Thymus (tissue), 11 donors: ENCODE measurements at regions not wholly inside any gene's neighbourhood (a gene's known extent, or its start where the extent isn't known, plus 50 kb on each side); places are given as distances from the start of the nearest gene placed in this dataset.

Experiments
- DNase-seq, 9 donors: peaks; one replicate each; pipeline ENCODE4 v3.0.0-alpha.2; 2013; ENCODE audit warnings: low spot score in 9 of 9, low read depth in 6 of 9, missing footprints in 1 of 9
- H3K27ac ChIP-seq, 2 donors: one replicate each; pipeline ENCODE4 v1.5.1; 2013; ENCODE audit warnings: control low read depth in 1 of 2, low read depth in 1 of 2, low read length in 1 of 2, mild to moderate bottlenecking in 1 of 2, moderate library complexity in 1 of 2
- H3K27me3 ChIP-seq, 2 donors: one replicate each; pipeline ENCODE4 v1.5.1; 2013; ENCODE audit warnings: low read length in 1 of 2; ENCODE audit not compliant: control insufficient read depth in 2 of 2, insufficient read depth in 1 of 2
- H3K36me3 ChIP-seq, 2 donors: one replicate each; pipeline ENCODE4 v1.5.1; 2013; ENCODE audit warnings: low read length in 1 of 2, mild to moderate bottlenecking in 1 of 2, moderate library complexity in 1 of 2; ENCODE audit not compliant: control insufficient read depth in 2 of 2, insufficient read depth in 2 of 2
- H3K4me1 ChIP-seq, 2 donors: one replicate each; pipeline ENCODE4 v1.5.1; 2013; ENCODE audit warnings: low read length in 2 of 2; ENCODE audit not compliant: control insufficient read depth in 2 of 2, insufficient read depth in 2 of 2
- H3K4me3 ChIP-seq, 2 donors: one replicate each; pipeline ENCODE4 v1.5.1; 2013; ENCODE audit warnings: low read length in 2 of 2, control low read depth in 1 of 2, mild to moderate bottlenecking in 1 of 2
- H3K9me3 ChIP-seq, 2 donors: one replicate each; pipeline ENCODE4 v1.5.1; 2013; ENCODE audit warnings: low read length in 1 of 2, mild to moderate bottlenecking in 1 of 2; ENCODE audit not compliant: control insufficient read depth in 2 of 2, insufficient read depth in 1 of 2
- whole genome bisulfite sequencing: extraction: QIAGEN DNeasy Blood & Tissue Kit; methylation state at CpG from one replicate; pipeline ENCODE4 v1.1.7; 2013; 5-methylcytosine and 5-hydroxymethylcytosine counted together
- donor health status: healthy.

DNA sequence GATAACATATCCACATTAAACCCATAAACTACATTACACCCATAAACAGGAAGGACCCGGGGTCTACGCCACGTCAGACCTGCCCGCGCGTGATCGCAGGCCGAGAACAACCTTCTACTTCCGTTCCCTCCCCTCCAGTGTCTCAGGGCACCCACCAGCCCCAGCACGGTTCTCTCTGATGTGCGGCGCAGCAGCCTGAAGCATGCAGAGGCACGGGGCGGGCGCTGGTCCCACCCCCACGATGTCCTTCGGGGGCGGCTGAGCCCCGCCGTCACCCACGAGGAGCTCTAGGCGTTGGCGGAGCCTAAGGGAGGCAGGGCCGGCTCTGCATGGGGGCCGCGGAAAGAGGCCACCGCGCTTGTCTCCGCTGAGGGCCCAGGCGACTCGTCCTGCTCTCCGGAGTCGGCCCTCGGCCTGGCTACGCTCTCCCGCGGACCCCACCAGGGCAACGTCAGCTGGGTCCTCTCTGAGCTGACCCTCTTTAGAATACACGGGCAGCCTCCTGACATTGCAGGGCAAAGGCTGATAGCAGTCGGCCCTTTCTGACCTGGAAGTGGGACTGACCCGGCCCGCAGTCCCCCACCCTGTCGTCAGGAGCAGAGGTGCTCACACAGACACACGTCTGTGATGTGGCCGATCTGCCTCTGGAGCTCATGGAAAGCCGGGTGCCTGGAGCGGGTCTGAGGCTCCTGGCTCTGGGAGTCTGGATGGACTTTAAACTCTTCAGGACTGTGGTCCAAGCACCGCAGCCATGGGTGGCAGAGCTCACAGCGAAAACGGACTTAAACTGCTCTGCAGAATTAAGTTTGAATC is 65.6 kb upstream of the ADGRA1 start:
- Histone ChIP-seq H3K9me3 (no peaks in the 10 kb centered on the region), H3K36me3 (no peaks in the 10 kb centered on the region), H3K27me3 (peaks cover 3 to 5% of the 10 kb centered on the region in 2 donors), H3K4me1 (no peaks in the 10 kb centered on the region), H3K27ac (no peak overlapping the region), H3K4me3 (no peak overlapping the region)
- DNase-seq, result no peak
- WGBS, result 83% methylated on average over 50 of the region's 50 CpGs

DNA sequence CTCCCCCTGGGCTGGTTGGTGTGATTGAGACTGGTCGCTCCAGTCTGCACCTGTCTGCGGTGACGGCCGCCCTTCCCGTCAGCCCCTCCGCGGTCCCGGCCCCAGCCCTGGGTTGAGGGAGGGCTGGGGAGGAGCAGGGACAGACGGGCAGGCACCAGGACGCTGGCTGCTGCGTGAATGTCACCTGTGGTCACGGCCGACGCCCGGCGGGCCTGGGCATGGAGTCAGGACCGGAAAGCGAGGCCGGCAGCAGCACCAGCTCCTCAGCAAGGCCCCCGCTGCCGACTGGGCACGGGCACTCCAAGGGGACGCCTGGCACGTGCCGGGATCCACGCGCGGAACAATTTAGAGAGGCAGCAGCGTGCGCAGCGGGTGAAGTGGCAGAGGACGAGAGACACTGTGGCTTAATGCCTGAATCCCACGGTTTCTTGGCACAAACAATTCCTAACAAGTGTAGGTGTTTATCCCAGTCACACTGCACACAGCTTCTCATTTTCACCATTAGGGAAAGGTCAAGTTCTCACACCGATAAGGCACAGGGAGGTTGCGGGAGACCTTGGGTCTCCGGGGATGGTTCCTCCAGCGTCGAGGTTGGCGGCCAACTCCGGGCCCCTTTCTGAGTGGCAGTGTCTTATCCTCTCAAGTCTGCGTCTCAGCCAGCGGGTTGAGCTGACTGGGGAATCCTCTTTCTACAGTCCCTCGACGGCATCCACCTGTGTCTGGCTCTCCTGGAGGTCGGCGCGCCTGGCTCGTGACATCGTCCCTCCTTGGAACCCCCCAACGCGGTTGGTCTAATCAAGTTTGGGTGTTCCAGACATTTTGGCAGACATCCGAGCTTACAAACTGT is 66.4 kb upstream of the ADGRA1 start:
- Histone ChIP-seq H3K9me3 (peaks cover 0 to 5% of the 10 kb centered on the region in 2 donors), H3K4me1 (no peaks in the 10 kb centered on the region), H3K36me3 (no peaks in the 10 kb centered on the region), H3K27ac (no peak overlapping the region), H3K4me3 (no peak overlapping the region), H3K27me3 (peaks cover 3 to 5% of the 10 kb centered on the region in 2 donors)
- DNase-seq, result no peak
- 96% methylated on average over 52 of the region's 52 CpGs for WGBS

DNA sequence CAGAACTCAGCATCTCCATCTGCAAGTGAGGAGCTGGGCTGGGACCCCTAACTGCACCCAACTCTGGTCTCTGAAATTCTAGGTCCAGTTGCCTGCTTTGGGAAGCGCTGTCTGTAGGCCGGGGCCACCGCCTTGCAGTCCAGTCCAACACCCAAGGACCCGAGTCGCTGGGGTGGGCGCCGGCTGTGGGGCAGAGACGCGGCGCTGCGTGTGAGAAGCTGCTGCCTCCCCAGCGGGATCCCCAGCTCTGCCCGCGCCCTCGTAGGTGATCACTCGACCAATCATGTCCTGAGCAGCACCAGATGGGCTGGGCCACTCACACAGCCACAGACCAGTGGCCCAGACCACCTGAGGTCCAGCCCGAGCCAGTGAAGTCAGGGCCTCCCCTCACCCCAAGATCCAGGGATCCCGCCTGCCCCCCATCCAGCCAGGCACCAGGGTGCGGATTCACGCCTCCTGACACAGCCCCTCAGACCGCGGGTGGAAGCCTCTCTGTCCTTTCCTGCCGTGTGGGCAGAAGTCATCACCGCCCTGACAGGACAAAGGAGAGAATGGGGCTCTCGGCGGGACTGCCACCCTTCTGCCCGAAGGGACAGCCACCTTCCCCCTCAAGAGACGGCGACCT is 67.4 kb upstream of the ADGRA1 start:
- Histone ChIP-seq H3K27ac (no peak overlapping the region), H3K36me3 (no peaks in the 10 kb centered on the region), H3K27me3 (peaks cover 3 to 5% of the 10 kb centered on the region in 2 donors), H3K4me3 (no peak overlapping the region), H3K4me1 (no peaks in the 10 kb centered on the region), H3K9me3 (peaks cover 0 to 11% of the 10 kb centered on the region in 2 donors)
- DNase-seq, result no peak
- 90% methylated on average over 29 of the region's 29 CpGs for WGBS

DNA sequence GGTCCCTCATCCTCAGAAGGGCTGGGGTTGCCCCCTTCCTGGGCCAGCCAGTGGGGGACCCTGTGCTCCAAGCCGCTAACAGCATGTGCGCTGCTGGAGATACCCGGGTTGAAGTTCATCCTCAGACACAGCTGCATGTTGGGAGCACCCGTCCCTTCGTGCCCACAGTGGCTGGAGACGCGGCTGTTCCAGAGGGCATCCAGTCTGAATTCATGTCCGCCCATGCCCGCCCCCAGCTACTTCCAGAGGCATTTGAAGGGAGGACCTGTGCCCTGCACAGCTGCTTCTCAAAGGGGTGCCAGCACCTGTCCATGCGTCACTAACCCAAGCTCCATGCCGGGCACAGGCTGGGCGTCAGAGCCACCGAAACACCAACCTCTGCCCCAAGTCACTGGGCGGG is 68.1 kb upstream of the ADGRA1 start:
- 93% methylated on average over 14 of the region's 14 CpGs for WGBS
- H3K27ac ChIP-seq, result no peak overlapping the region

DNA sequence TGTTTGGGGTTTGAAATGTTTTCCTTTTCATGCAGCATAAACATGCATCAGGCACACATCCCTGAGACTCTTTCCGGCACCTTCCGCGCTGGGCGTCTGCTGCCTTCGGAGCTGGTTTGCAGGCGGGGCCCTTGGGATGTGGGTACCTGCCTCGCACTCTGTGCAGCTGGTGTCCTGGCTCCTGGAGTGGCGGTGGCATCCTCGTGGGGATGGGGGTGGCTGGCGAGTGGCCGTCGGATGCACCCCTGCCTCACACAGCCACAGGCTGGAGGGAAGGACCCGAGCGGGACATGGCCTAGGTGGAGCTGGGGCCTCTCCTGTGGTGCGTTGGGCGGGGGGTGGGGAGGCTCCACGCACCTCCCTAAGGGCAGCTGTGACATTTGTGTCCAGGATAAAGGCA is 68.5 kb upstream of the ADGRA1 start:
- no peak overlapping the region for H3K27ac ChIP-seq
- 94% methylated on average over 17 of the region's 17 CpGs for WGBS
- no peaks in the 10 kb centered on the region for H3K36me3 ChIP-seq
- peaks cover 0 to 11% of the 10 kb centered on the region in 2 donors for H3K9me3 ChIP-seq
- no peak for DNase-seq
- no peak overlapping the region for H3K4me3 ChIP-seq
- H3K4me1 ChIP-seq, result no peaks in the 10 kb centered on the region
- peaks cover 3 to 5% of the 10 kb centered on the region in 2 donors for H3K27me3 ChIP-seq

More for the DNA sequence above, 68.1 kb upstream of the ADGRA1 start:
- H3K27me3 ChIP-seq, result peaks cover 3 to 5% of the 10 kb centered on the region in 2 donors
- peaks cover 0 to 11% of the 10 kb centered on the region in 2 donors for H3K9me3 ChIP-seq
- no peak overlapping the region for H3K4me3 ChIP-seq
- H3K36me3 ChIP-seq, result no peaks in the 10 kb centered on the region
- no peak for DNase-seq
- no peaks in the 10 kb centered on the region for H3K4me1 ChIP-seq

DNA sequence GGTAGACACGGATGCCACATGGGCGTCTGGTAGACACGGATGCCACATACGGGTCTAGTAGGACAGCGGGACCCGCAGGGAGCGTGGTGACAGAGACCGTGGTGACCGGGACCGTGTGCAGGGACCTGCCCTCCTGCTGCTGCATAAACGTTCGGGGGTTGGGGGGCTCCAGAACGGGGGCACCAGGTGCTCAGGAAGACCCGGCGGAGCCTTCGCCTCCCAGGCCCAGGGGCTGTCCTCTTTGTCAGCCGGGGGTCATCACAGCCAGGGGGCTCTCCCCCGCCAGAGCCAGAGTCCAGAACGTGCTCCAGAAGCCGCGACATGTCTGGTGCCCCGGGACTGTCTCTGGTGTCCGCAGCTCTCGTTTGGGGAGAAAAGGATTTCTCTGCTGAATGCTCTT is 69.2 kb upstream of the ADGRA1 start:
- Histone ChIP-seq H3K27ac (no peak overlapping the region), H3K27me3 (peaks cover 3 to 5% of the 10 kb centered on the region in 2 donors), H3K9me3 (peaks cover 0 to 11% of the 10 kb centered on the region in 2 donors), H3K4me1 (no peaks in the 10 kb centered on the region), H3K36me3 (no peaks in the 10 kb centered on the region), H3K4me3 (no peak overlapping the region)
- WGBS, result 90% methylated on average over 24 of the region's 24 CpGs
- DNase-seq, result no peak

DNA sequence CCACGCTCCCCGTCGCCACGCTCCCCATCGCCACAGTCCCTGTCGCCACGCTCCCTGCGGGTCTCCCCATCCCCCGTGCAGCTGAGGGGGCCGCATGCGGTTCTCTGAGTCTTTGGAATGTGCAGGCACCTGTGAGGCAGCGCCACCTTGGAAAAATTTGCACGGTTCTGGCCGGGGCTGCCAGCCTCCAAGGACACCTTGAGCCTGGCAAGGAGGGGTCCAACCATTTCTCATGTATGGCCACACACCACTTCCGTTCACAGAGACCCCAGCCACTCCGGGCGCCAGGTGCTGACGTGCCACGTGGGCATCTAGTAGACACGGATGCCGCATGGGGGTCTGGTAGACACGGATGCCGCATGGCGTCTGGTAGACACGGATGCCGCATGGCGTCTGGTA is 70.5 kb upstream of the ADGRA1 start:
- 92% methylated on average over 27 of the region's 27 CpGs for WGBS
- H3K36me3 ChIP-seq, result no peaks in the 10 kb centered on the region
- H3K27ac ChIP-seq, result no peak overlapping the region
- no peak for DNase-seq
- H3K4me3 ChIP-seq, result no peak overlapping the region
- H3K4me1 ChIP-seq, result no peaks in the 10 kb centered on the region
- peaks cover 0 to 11% of the 10 kb centered on the region in 2 donors for H3K9me3 ChIP-seq
- H3K27me3 ChIP-seq, result peaks cover 0 to 2% of the 10 kb centered on the region in 2 donors

DNA sequence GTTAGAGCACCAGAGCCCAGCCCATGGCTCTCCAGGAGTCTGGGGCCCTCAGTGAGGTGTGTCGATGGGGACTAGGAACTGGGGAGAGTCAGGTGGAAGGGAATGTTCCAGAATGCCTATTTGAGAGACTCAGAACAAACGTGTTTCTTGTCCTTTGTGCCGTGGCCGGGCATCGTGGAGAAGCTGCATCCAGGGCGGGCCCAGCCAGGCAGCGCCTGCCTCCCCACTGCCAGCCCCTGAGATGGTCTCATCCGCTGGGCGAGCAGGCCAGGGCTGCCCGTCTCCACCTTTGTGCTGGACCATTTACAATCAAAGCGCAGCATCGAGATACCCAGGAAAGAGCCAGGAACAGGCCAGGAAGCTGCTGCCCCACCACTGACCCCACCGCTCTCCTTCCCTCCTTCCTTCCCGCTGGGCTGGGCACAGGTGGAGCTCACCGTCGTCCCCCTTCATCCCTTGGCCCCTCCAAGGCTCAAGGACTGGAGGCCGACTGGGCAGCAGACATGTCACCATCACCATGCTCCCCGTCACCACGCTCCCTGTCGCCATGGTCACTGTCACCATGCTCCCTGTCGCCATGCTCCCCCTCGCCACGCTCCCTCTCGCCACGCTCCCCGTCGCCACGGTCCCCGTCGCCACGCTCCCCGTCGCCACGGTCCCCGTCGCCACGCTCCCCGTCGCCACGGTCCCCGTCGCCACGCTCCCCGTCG is 71.1 kb upstream of the ADGRA1 start:
- Histone ChIP-seq H3K9me3 (peaks cover 0 to 16% of the 10 kb centered on the region in 2 donors), H3K4me1 (no peaks in the 10 kb centered on the region), H3K4me3 (no peak overlapping the region), H3K27ac (no peak overlapping the region), H3K27me3 (no peaks in the 10 kb centered on the region), H3K36me3 (no peaks in the 10 kb centered on the region)
- WGBS, result 96% methylated on average over 45 of the region's 45 CpGs
- DNase-seq, result no peak
